ENCODE measurements at regions not wholly inside any gene's neighbourhood (a gene's known extent, or its start where the extent isn't known, plus 50 kb on each side); places are given as distances from the start of the nearest gene placed in this dataset.

DNA sequence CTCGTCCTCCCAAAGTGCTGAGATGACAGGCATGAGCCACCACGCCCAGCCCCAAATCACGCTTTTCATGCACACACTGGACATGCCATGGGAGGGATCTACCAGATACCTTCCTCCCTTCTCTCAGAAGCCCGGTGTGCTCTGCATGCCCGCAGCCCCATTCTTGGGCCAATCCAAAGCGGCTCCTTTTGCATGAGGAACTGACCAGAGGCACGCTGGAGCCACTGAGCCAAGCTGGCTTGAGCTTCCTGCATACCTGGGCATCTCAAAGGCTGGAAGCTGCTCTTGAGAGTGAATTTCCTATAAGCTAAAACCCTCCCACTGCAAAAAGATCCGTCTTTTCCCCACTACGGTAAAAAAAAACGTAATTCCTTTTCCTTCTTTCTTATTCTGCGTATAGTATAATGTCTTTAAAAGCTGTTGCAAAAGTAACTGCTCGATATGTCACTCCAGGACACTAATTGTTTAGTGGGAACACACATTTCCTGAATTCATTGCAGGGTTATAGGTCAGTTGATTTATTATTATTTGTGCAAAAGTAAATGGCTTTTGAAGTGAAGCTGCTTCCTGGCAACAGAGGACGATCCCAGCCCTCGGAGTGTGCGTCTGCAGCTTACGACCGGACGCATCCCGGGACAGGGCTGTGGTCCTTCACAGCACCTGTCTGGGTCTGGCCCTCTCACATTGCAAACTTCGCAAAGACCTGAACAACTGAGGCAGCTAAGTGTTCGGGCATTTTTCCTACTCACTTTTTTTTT lies 61.8 kb upstream of the ETS2 start:
- no peak overlapping the region for H3K27ac ChIP-seq (ENCODE audit: low read length)
- no peaks in the 10 kb centered on the region for H3K79me2 ChIP-seq (ENCODE audit: low read length)
- no peaks in the 10 kb centered on the region for H3K36me3 ChIP-seq (ENCODE audit: low read depth, low read length)
- no peaks in the 10 kb centered on the region for H3F3A ChIP-seq (ENCODE audit: low read length, unreplicated experiment)
- no peak overlapping the region for H3K4me2 ChIP-seq (ENCODE audit: low read length)
- no peak for ATAC-seq
- H3K9me3 ChIP-seq (ENCODE audit: low read length) = no peaks in the 10 kb centered on the region
- CTCF ChIA-PET = no interaction called here
- H3K9ac ChIP-seq (ENCODE audit: low read length) = no peak overlapping the region
- no peaks in the 10 kb centered on the region for H3K27me3 ChIP-seq (ENCODE audit: low read length)
- no peaks in the 10 kb centered on the region for H3K4me1 ChIP-seq (ENCODE audit: insufficient read depth, low read length)
- no peaks in the 10 kb centered on the region for H4K20me1 ChIP-seq (ENCODE audit: low read length)
- no peak for DNase-seq
- no peak overlapping the region for H2AFZ ChIP-seq (ENCODE audit: low read length)
- no peaks in the 10 kb centered on the region for H3K9me2 ChIP-seq (replicated peaks; ENCODE audit: low read length)
- no peak overlapping the region for H3K4me3 ChIP-seq (ENCODE audit: low read length)
- POLR2A ChIA-PET (ENCODE audit: unreplicated experiment) = no interaction called here
- intact Hi-C loops (cut with micrococcal nuclease) = no loop called here
- no TSS peak for BruUV-seq (replicated peaks)
- no peak for TF ChIP-seq EZH2 (IDR thresholded peaks at IDR 0.05; ENCODE audit: low read length, unreplicated experiment)
- TF ChIP-seq, protein P1, sequence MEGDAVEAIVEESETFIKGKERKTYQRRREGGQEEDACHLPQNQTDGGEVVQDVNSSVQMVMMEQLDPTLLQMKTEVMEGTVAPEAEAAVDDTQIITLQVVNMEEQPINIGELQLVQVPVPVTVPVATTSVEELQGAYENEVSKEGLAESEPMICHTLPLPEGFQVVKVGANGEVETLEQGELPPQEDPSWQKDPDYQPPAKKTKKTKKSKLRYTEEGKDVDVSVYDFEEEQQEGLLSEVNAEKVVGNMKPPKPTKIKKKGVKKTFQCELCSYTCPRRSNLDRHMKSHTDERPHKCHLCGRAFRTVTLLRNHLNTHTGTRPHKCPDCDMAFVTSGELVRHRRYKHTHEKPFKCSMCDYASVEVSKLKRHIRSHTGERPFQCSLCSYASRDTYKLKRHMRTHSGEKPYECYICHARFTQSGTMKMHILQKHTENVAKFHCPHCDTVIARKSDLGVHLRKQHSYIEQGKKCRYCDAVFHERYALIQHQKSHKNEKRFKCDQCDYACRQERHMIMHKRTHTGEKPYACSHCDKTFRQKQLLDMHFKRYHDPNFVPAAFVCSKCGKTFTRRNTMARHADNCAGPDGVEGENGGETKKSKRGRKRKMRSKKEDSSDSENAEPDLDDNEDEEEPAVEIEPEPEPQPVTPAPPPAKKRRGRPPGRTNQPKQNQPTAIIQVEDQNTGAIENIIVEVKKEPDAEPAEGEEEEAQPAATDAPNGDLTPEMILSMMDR (conservative IDR thresholded peaks at IDR 0.05; ENCODE audit: low read depth, low read length) = no peak
- TF ChIP-seq EZH2phosphoT487 (IDR thresholded peaks at IDR 0.05; ENCODE audit: borderline replicate concordance, low read length) = no peak

DNA sequence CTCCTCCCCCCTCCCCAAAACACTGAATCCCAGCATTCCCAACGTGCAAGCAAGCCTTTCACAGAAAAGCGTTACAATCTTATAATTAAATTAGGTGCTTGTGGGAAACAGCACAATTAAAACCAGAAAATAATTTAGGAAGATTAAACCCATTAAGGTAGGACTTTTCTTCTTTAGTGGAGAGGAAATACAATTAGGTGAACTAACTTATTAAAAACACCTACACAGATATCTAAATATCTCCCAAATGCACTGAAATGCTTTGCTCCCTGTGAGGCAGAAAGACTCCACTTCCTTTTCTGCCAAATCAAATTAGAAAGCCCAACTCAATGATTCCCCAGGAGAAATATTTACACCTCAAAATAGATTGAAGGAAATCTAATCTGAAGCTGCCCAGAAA lies 60.9 kb upstream of the ETS2 start:
- TF ChIP-seq, protein P1 (conservative IDR thresholded peaks at IDR 0.05; ENCODE audit: low read depth, low read length) = no peak
- no peaks in the 10 kb centered on the region for H3K79me2 ChIP-seq (ENCODE audit: low read length)
- no peak overlapping the region for H3K27ac ChIP-seq (ENCODE audit: low read length)
- no peak overlapping the region for H3K4me3 ChIP-seq (ENCODE audit: low read length)
- intact Hi-C loops (cut with micrococcal nuclease) = no loop called here
- no peak overlapping the region for H3K9ac ChIP-seq (ENCODE audit: low read length)
- no peaks in the 10 kb centered on the region for H3K9me3 ChIP-seq (ENCODE audit: low read length)
- POLR2A ChIA-PET (ENCODE audit: unreplicated experiment) = interaction anchor here (0.6 kb wide), 1 partner anchor 25 kb away, joined by 3 read pairs; no protein-coding TSS in a partner anchor
- DNase-seq = no peak
- H4K20me1 ChIP-seq (ENCODE audit: low read length) = no peaks in the 10 kb centered on the region
- no TSS peak for BruUV-seq (replicated peaks)
- H2AFZ ChIP-seq (ENCODE audit: low read length) = no peak overlapping the region
- H3F3A ChIP-seq (ENCODE audit: low read length, unreplicated experiment) = no peaks in the 10 kb centered on the region
- CTCF ChIA-PET = no interaction called here
- no peaks in the 10 kb centered on the region for H3K27me3 ChIP-seq (ENCODE audit: low read length)
- H3K4me2 ChIP-seq (ENCODE audit: low read length) = no peak overlapping the region
- ATAC-seq = no peak
- no peaks in the 10 kb centered on the region for H3K36me3 ChIP-seq (ENCODE audit: low read depth, low read length)
- H3K9me2 ChIP-seq (replicated peaks; ENCODE audit: low read length) = no peaks in the 10 kb centered on the region
- H3K4me1 ChIP-seq (ENCODE audit: insufficient read depth, low read length) = no peaks in the 10 kb centered on the region

DNA sequence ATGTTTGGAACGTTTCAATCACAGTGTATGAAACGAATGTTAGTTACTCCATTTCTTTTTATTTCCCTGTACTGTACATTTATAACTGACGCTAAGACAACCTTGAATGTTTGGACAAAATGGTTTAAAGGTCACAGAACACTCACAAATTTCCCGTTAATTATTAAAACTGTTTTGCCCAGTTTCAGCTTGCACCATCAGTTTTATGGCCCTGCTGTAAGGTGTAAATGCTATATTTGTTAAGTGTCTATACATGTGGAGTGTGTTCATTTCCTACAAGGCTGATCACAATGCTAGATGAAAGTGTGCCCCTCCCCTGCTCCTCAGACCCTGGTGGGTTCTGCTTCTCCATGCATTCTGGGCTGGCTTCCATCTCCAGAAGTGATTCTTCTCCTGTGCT lies 57.9 kb upstream of the ETS2 start:
- Histone ChIP-seq H3K4me3 (ENCODE audit: low read length) (no peak overlapping the region), H4K20me1 (ENCODE audit: low read length) (no peaks in the 10 kb centered on the region), H3K36me3 (ENCODE audit: low read depth, low read length) (no peaks in the 10 kb centered on the region), H3K4me1 (ENCODE audit: insufficient read depth, low read length) (no peaks in the 10 kb centered on the region), H2AFZ (ENCODE audit: low read length) (no peak overlapping the region), H3F3A (ENCODE audit: low read length, unreplicated experiment) (no peaks in the 10 kb centered on the region), H3K27ac (ENCODE audit: low read length) (no peak overlapping the region), H3K27me3 (ENCODE audit: low read length) (no peaks in the 10 kb centered on the region), H3K9me3 (ENCODE audit: low read length) (no peaks in the 10 kb centered on the region), H3K4me2 (ENCODE audit: low read length) (no peak overlapping the region), H3K9ac (ENCODE audit: low read length) (no peak overlapping the region), H3K79me2 (ENCODE audit: low read length) (no peaks in the 10 kb centered on the region), H3K9me2 (replicated peaks; ENCODE audit: low read length) (no peaks in the 10 kb centered on the region)
- ChIA-PET CTCF (no interaction called here), POLR2A (ENCODE audit: unreplicated experiment) (no interaction called here)
- ATAC-seq (no peak), DNase-seq (no peak)
- TF ChIP-seq EZH2phosphoT487 (IDR thresholded peaks at IDR 0.05; ENCODE audit: borderline replicate concordance, low read length) = no peak
- no peak for TF ChIP-seq EZH2 (IDR thresholded peaks at IDR 0.05; ENCODE audit: low read length, unreplicated experiment)
- TF ChIP-seq, protein P1 (conservative IDR thresholded peaks at IDR 0.05; ENCODE audit: low read depth, low read length) = no peak
- intact Hi-C loops (cut with micrococcal nuclease) = no loop called here
- no TSS peak for BruUV-seq (replicated peaks)
